GM19239 (cell line): ENCODE measurements at regions not wholly inside any gene's neighbourhood (a gene's known extent, or its start where the extent isn't known, plus 50 kb on each side); places are given as distances from the start of the nearest gene placed in this dataset.

Experiments used
- DNase-seq: peaks from one replicate; pipeline ENCODE4 v3.0.0; 2011; ENCODE audit warnings: low spot score; ENCODE audit not compliant: insufficient read length
- FAIRE-seq: peaks from 2 replicates; lab custom pipeline; 2011; peaks lifted over from hg19 to GRCh38; lab: Jason Lieb, UNC

DNA sequence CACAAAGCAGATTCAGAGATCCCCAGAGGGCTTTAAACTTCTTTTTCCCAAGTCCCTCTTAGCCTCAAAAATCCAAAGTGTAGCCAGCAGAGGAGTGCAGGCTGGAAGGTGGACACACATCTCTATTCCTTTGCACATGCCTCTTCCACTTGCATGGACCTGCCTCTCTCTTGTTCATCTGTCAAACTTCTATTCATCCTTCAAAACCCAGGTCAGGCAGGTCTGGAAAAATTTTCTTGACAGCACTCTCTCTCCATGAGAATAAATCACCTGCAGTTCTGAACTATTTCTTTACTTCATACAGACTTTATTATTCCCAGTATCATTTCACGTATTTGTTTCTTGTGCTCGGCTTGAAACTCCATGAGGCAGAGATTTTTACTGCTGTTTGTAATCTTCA, 127.5 kb downstream of the SS18 start:
- DNase-seq: no peak
- no peak for FAIRE-seq

- FAIRE-seq (no peak), DNase-seq (no peak)
Observed at GRCh38 chr18:25962176-25962575, 128.2 kb downstream of the SS18 start.

- DNase-seq (no peak), FAIRE-seq (no peak)
Observed at GRCh38 chr18:25957017-25957416, 133.4 kb downstream of the SS18 start.

- no peak for DNase-seq
- no peak for FAIRE-seq
Observed at GRCh38 chr18:25953111-25953510, 137.3 kb downstream of the SS18 start.

DNA sequence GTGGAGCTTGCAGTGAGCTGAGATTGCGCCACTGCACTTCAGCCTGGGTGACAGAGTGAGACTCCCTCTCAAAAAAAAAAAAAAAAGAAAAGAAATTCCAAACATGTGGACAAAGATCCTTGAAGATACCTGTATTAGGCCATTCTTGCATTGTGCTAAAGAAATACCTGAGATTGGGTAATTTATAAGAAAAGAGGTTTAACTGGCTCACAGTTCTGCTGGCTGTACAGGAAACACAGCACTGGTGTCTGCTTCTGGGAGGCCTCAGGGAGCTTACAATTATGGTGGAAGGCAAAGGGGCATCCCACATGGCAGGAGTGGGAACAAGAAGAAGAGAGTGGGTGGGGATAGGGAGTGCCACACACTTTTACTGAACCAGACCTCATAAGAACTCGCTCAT, 140.1 kb downstream of the SS18 start:
- FAIRE-seq (no peak), DNase-seq (no peak)

DNA sequence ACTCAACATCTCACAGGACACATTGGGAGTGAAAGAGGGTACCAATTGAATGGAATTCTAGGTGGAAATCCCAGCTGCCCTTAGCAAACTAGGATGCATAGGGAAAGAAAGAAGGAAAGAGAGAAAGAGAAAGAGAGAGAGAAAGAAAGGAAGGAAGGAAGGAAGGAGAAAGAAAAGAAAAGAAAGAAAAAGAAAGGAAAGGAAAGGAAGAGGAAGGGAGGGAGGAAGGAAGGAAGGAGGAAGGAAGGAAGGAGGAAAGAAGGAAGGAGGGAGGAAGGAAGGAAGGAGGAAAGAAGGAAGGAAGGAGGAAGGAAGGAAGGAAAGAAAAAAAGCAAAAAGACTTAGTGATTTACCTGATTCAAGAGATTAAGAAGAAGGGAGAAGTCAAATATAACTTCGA, 143.9 kb downstream of the SS18 start:
- no peak for DNase-seq
- FAIRE-seq: no peak

DNA sequence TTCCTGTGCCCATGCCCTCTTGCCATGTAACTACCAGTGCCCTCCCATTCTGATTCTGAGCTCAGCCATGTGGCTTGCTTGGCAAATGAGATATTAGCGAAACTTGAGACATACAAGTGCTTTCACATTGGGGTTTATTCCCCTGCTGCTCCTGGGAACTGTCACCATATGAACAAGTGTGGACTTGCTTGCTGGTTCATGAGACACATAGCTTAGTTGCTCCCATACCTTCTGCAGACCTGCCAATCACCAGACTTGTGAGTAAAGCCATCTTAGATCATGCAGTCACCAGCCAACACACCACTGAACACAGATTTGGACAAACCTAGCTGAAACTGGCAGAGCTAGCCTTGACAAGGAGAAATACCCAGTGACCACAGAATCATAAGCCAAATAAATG, 155.1 kb downstream of the SS18 start:
- DNase-seq (no peak), FAIRE-seq (no peak)

- DNase-seq (no peak), FAIRE-seq (peak; percentile 28)
Observed at GRCh38 chr18:25931126-25931525, 159.3 kb downstream of the SS18 start.

GRCh38 chr18:25929787-25930186, 160.6 kb downstream of the SS18 start:
- DNase-seq (no peak), FAIRE-seq (no peak)

GRCh38 chr18:25927830-25928229, 162.6 kb downstream of the SS18 start:
- FAIRE-seq (no peak), DNase-seq (no peak)

DNA sequence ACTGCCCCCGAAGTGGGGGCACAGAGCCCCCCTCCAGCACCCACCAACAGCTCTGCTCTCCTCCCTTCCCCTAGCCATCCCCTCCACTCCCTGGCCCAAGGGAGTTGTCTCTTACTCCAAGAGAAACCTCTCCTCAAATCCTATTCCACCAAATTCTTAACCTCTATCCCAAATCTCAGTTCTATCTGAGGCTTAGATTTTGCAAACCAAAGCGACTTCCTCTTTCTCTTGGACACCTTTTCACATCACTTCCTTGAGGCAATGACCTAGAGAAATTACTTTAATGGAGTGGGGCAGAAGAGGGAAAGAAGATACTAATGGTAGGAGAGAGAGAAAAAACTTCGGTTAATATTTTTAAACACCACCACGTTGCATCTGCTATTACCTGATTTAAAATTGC, 167.2 kb downstream of the SS18 start:
- DNase-seq (no peak), FAIRE-seq (no peak)

DNA sequence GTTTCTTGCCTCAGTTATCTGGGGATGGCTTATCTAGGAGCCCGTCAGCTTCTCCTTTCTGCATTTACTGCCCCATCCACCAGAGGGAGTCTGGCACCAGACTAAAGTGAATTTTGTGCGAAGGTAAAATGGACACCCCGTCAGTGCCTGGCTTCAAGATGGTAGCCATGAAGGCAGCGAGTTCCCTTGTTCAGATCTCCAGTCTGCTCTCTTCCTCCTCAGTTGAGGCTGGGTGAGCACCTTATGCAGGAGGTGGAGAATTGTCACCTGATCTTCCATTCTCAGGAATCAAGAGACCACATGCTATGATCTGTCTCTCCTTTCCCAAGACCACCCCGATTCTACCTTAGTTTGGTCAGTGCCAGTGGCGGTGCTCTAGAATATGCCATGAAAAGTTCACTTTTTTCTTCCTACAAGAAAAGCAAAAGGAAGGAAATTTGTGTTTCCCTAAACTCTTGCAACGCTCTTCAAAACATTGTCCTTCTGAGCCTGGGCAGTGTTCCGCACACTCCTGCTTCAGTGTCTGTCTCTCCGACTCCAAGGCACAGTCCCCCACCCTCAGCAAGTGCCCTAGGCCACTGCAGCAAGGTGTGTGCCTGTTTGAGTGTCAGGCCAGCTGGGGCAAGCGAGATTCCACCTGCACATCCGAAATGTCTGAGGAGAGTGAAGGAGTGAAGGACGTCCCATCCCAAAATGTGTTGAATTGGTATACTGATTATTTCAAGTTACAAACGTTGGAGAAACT, 168.6 kb downstream of the SS18 start:
- DNase-seq (peak; percentile 28), FAIRE-seq (peak; percentile 78)

DNA sequence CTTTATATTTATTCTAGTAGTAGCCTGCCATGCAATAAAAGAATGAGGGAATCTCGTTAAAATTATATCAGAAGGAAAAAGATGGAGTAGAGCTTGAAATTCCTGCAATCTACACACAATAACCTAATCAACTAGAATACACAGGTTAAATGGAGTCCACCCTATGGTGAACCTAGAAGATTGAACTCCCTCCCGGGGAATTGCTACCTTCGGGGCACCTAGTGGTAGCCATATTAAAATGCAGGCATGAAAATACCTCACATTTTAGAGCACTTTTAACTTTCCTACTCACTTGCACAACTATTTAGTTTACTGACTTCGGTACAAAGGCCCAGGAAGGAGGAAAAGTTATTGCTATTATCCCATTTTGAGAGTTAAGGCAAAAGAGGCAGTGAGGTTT, 174.5 kb downstream of the SS18 start:
- FAIRE-seq: no peak
- no peak for DNase-seq

- FAIRE-seq (no peak), DNase-seq (no peak)
Observed at GRCh38 chr18:25898965-25899364, 191.4 kb downstream of the SS18 start.

DNA sequence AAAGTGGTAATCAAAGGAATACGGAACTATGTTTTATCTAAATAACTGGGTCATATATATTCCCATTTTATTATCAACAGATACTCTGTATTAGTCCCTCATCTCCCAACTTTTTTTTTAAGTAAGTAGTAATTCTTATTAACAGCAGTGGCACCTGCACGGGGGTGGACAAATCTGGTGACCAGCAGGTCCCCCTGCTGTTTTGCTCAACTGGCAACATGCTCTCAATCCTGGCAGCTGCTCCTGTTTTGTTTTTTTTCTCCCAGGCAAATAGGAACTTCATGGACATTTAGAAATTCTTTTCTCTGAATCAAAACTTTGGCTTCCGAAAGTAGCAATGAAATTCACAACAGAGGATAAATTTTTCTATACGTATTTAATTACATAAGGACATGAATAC, 193.5 kb downstream of the SS18 start:
- DNase-seq: no peak
- FAIRE-seq: no peak

GRCh38 chr18:25896178-25896780, 194.1 kb downstream of the SS18 start:
- FAIRE-seq (peak; percentile 86), DNase-seq (peak; percentile 22)

- FAIRE-seq (peak; percentile 74), DNase-seq (no peak)
Observed at GRCh38 chr18:25895518-25895917, 194.9 kb downstream of the SS18 start.

GRCh38 chr18:25886283-25886682, 204.1 kb downstream of the SS18 start:
- no peak for DNase-seq

DNA sequence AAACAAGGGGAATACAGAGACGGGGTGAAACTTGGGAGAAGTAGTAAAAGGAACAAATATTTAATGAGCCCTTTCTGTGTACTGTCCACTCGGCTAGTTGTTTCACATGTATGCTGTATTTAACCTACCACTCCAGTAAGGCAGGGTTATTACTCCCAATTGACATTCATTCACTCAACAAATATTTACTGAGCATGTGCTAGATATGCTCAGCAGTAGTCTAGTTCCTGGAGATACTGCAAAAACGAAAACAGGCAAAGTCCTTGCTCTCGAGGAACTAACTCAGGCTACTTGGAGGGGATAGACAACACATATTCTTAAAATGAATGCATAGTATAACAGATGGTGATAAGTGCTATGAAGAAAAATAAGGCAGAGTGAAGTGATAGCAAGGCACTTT, 207.3 kb downstream of the SS18 start:
- FAIRE-seq (no peak), DNase-seq (no peak)

More at GRCh38 chr18:25886283-25886682, 204.1 kb downstream of the SS18 start:
- FAIRE-seq: no peak

- DNase-seq (no peak), FAIRE-seq (no peak)
Observed at GRCh38 chr18:25881149-25881548, 209.3 kb downstream of the SS18 start.

- FAIRE-seq: no peak
- no peak for DNase-seq
Observed at GRCh38 chr18:25880441-25880840, 210.0 kb downstream of the SS18 start.

- FAIRE-seq (no peak), DNase-seq (no peak)
Observed at GRCh38 chr18:25876330-25876948, 214.0 kb downstream of the SS18 start.
